ENCODE measurements at regions not wholly inside any gene's neighbourhood (a gene's known extent, or its start where the extent isn't known, plus 50 kb on each side); places are given as distances from the start of the nearest gene placed in this dataset.

- TF ChIP-seq CTCF (IDR thresholded peaks at IDR 0.05) = no peak
- no peak for TF ChIP-seq POLR2A (IDR thresholded peaks at IDR 0.05)
- no peak for TF ChIP-seq POLR2AphosphoS5 (IDR thresholded peaks at IDR 0.05)
Measured at GRCh38 chrX:141989134-141989533, 85.4 kb downstream of the MAGEC1 start.
